IMR-90 (cell line): ENCODE measurements at regions not wholly inside any gene's neighbourhood (a gene's known extent, or its start where the extent isn't known, plus 50 kb on each side); places are given as distances from the start of the nearest gene placed in this dataset.

Experiments used
- ATAC-seq: fragments of 200-7000 bp; cut with Tn5 transposase; 2 replicates; pipeline ENCODE4 v1.9.1; 2020; ENCODE audit warnings: low read depth, mild to moderate bottlenecking, moderate library complexity
- BruUV-seq: library from RNA; stranded (reverse); fragments of 400-500 nt; replicated peaks from 2 replicates; lab custom pipeline; 2021; lab: Mats Ljungman, UMichigan
- CTCF ChIA-PET: fragments of 300-600 bp; formaldehyde crosslinking; extraction: SDS; loops from one replicate; lab custom pipeline; 2021; ENCODE audit warnings: antibody characterized with exemption; lab: Yijun Ruan, JAX
- POLR2A ChIA-PET: fragments of 300-600 bp; sonication (Branson Sonifier 250); formaldehyde crosslinking; loops from one replicate; lab custom pipeline; 2022; ENCODE audit warnings: antibody characterized with exemption; ENCODE audit not compliant: unreplicated experiment; lab: Charles Lee
- DNase-seq: peaks from one replicate; pipeline ENCODE4 v3.0.0; 2013
- H2AFZ ChIP-seq: replicated peaks from 2 replicates; pipeline ENCODE3; 2013; ENCODE audit warnings: low read length, mild to moderate bottlenecking; ENCODE audit not compliant: poor library complexity
- H2AK5ac ChIP-seq: 2 replicates; pipeline ENCODE4 v1.6.1; 2013; ENCODE audit warnings: low read depth, low read length, inconsistent platforms
- H2AK9ac ChIP-seq: replicated peaks from 2 replicates; pipeline ENCODE3; 2013; ENCODE audit warnings: mild to moderate bottlenecking, low read depth, low read length, moderate library complexity; ENCODE audit not compliant: poor library complexity
- H2BK120ac ChIP-seq: 2 replicates; pipeline ENCODE4 v1.6.1; 2013; ENCODE audit warnings: low read depth, low read length, inconsistent platforms
- H2BK15ac ChIP-seq: 3 replicates; pipeline ENCODE4 v1.6.1; 2013; ENCODE audit warnings: low read depth, low read length, inconsistent platforms
- H2BK20ac ChIP-seq: 2 replicates; pipeline ENCODE4 v1.6.1; 2013; ENCODE audit warnings: low read depth, mild to moderate bottlenecking, inconsistent platforms, low read length, moderate library complexity
- H2BK5ac ChIP-seq: 2 replicates; pipeline ENCODE4 v1.6.1; 2013; ENCODE audit warnings: mild to moderate bottlenecking, low read depth, low read length, inconsistent platforms; ENCODE audit not compliant: poor library complexity, severe bottlenecking
- H3K14ac ChIP-seq: replicated peaks from 2 replicates; pipeline ENCODE4 v1.6.1; 2013; ENCODE audit warnings: low read depth, low read length, inconsistent platforms
- H3K18ac ChIP-seq: 2 replicates; pipeline ENCODE4 v1.6.1; 2013; ENCODE audit warnings: low read depth, low read length, control low read depth
- H3K23ac ChIP-seq: 2 replicates; pipeline ENCODE4 v1.6.1; 2013; ENCODE audit warnings: low read depth, low read length, inconsistent platforms
- H3K27ac ChIP-seq: 2 replicates; pipeline ENCODE4 v1.5.1; 2013; ENCODE audit warnings: mild to moderate bottlenecking, control low read depth, low read length; ENCODE audit not compliant: insufficient read depth
- H3K27me3 ChIP-seq: 2 replicates; pipeline ENCODE4 v1.6.1; 2013; ENCODE audit warnings: low read length; ENCODE audit not compliant: control insufficient read depth, insufficient read depth
- H3K36me3 ChIP-seq: 2 replicates; pipeline ENCODE4 v1.6.1; 2013; ENCODE audit warnings: low read length, mixed read lengths; ENCODE audit not compliant: control insufficient read depth, insufficient read depth
- H3K4ac ChIP-seq: 2 replicates; pipeline ENCODE4 v1.6.1; 2013; ENCODE audit warnings: low read depth, low read length, inconsistent platforms
- H3K4me1 ChIP-seq: 2 replicates; pipeline ENCODE4 v1.6.1; 2013; ENCODE audit warnings: low read length, mixed read lengths; ENCODE audit not compliant: control insufficient read depth, insufficient read depth
- H3K4me2 ChIP-seq: 2 replicates; pipeline ENCODE4 v1.6.1; 2013; ENCODE audit warnings: low read depth, mild to moderate bottlenecking, control low read depth, low read length, moderate library complexity
- H3K4me3 ChIP-seq: 2 replicates; pipeline ENCODE4 v1.5.1; 2013; ENCODE audit warnings: low read depth, mild to moderate bottlenecking, control low read depth, low read length, moderate library complexity; ENCODE audit not compliant: insufficient read depth
- H3K56ac ChIP-seq: 2 replicates; pipeline ENCODE4 v1.6.1; 2013; ENCODE audit warnings: low read length, inconsistent platforms; ENCODE audit not compliant: insufficient read depth; ENCODE audit errors: extremely low read depth
- H3K79me1 ChIP-seq, 2 experiments: 2 replicates each; pipeline ENCODE4 v1.6.1; 2013; ENCODE audit warnings: low read length in 2 of 2, inconsistent platforms in 1 of 2, low read depth in 1 of 2
- H3K9ac ChIP-seq: 2 replicates; pipeline ENCODE4 v1.6.1; 2013; ENCODE audit warnings: low read depth, low read length, control low read depth
- H3K9me1 ChIP-seq: 2 replicates; pipeline ENCODE4 v1.6.1; 2013; ENCODE audit warnings: low read length, inconsistent platforms; ENCODE audit not compliant: insufficient read depth
- H3K9me3 ChIP-seq: 2 replicates; pipeline ENCODE4 v1.6.1; 2013; ENCODE audit warnings: low read length; ENCODE audit not compliant: control insufficient read depth, insufficient read depth
- H4K20me1 ChIP-seq: 2 replicates; pipeline ENCODE4 v1.6.1; 2013; ENCODE audit warnings: low read length, inconsistent platforms; ENCODE audit not compliant: insufficient read depth
- H4K5ac ChIP-seq: 2 replicates; pipeline ENCODE4 v1.6.1; 2013; ENCODE audit warnings: mild to moderate bottlenecking, low read depth, low read length, control low read depth
- H4K8ac ChIP-seq, 2 experiments: 2 replicates each; pipeline ENCODE4 v1.6.1; 2013; ENCODE audit warnings: low read depth in 2 of 2, low read length in 2 of 2, control low read depth in 1 of 2, inconsistent platforms in 1 of 2
- H4K91ac ChIP-seq: 2 replicates; pipeline ENCODE4 v1.6.1; 2013; ENCODE audit warnings: low read depth, low read length, inconsistent platforms; ENCODE audit not compliant: insufficient read depth
- BHLHE40 ChIP-seq: fragments of 150-350 bp; IDR thresholded peaks from 2 replicates; pipeline ENCODE4 v1.6.1; 2016; ENCODE audit warnings: mild to moderate bottlenecking, low read depth, low read length
- CEBPB ChIP-seq: IDR thresholded peaks from 2 replicates; pipeline ENCODE4 v1.6.1; 2012; ENCODE audit warnings: low read depth, low read length, improper control_type of control experiment
- CHD1 ChIP-seq: IDR thresholded peaks from 2 replicates; pipeline ENCODE4 v1.6.1; 2012; ENCODE audit warnings: low read depth, low read length, improper control_type of control experiment
- CTCF ChIP-seq: conservative IDR thresholded peaks from 2 replicates; pipeline ENCODE4 v1.5.1; 2012; ENCODE audit warnings: mild to moderate bottlenecking, low read depth, low read length, improper control_type of control experiment
- ELK1 ChIP-seq: fragments of 150-350 bp; IDR thresholded peaks from 2 replicates; pipeline ENCODE4 v1.6.1; 2016; ENCODE audit warnings: low read depth, mild to moderate bottlenecking, low read length, moderate library complexity, borderline replicate concordance
- FOS ChIP-seq: fragments of 150-350 bp; IDR thresholded peaks from 2 replicates; pipeline ENCODE4 v1.6.1; 2016; ENCODE audit warnings: low read depth, low read length
- MAFK ChIP-seq: IDR thresholded peaks from 2 replicates; pipeline ENCODE4 v1.6.1; 2012; ENCODE audit warnings: low read depth, low read length, improper control_type of control experiment
- MAZ ChIP-seq: IDR thresholded peaks from 2 replicates; pipeline ENCODE4 v1.6.1; 2012; ENCODE audit warnings: low read depth, mild to moderate bottlenecking, low read length, improper control_type of control experiment, moderate library complexity, borderline replicate concordance
- MXI1 ChIP-seq: IDR thresholded peaks from 2 replicates; pipeline ENCODE4 v1.6.1; 2012; ENCODE audit warnings: low read depth, mild to moderate bottlenecking, low read length, moderate library complexity, borderline replicate concordance
- NFE2L2 ChIP-seq: fragments of 150-350 bp; IDR thresholded peaks from 2 replicates; pipeline ENCODE4 v1.6.1; 2016; ENCODE audit warnings: low read depth, mild to moderate bottlenecking, low read length
- POLR2A ChIP-seq: IDR thresholded peaks from 2 replicates; pipeline ENCODE4 v1.6.1; 2012; ENCODE audit warnings: mild to moderate bottlenecking, low read depth, low read length
- RAD21 ChIP-seq: IDR thresholded peaks from 2 replicates; pipeline ENCODE4 v1.6.1; 2012; ENCODE audit warnings: low read length, improper control_type of control experiment
- RCOR1 ChIP-seq: IDR thresholded peaks from 2 replicates; pipeline ENCODE4 v1.6.1; 2012; ENCODE audit warnings: mild to moderate bottlenecking, low read length, improper control_type of control experiment; ENCODE audit not compliant: insufficient replicate concordance
- RFX5 ChIP-seq: IDR thresholded peaks from 2 replicates; pipeline ENCODE4 v1.8.0; 2012; ENCODE audit warnings: low read depth, mild to moderate bottlenecking, low read length, moderate library complexity
- SMC3 ChIP-seq: fragments of 150-350 bp; IDR thresholded peaks from 2 replicates; pipeline ENCODE4 v1.6.1; 2016; ENCODE audit warnings: low read depth, mild to moderate bottlenecking, antibody characterized with exemption, low read length, moderate library complexity
- USF2 ChIP-seq: fragments of 150-350 bp; IDR thresholded peaks from 2 replicates; pipeline ENCODE4 v1.6.1; 2017; ENCODE audit warnings: mild to moderate bottlenecking, antibody characterized with exemption, low read length, low read depth
- WGBS, 2 experiments: methylation state at CpG; one replicate each; pipeline versions ENCODE4 v1.1.5 to v1.1.7; 2013; ENCODE audit warnings: missing lambda C conversion rate in 2 of 2; ENCODE audit not compliant: insufficient read length in 1 of 2; ENCODE audit errors: extremely low coverage in 2 of 2; 5-methylcytosine and 5-hydroxymethylcytosine counted together
- dilution Hi-C: fragments of 300-500 bp; cut with HindIII; formaldehyde crosslinking; loops from one replicate; pipeline ENCODE4 v1.14.3; 2018; ENCODE audit warnings: low sequenced_read_pairs; ENCODE audit not compliant: unreplicated experiment
- in situ Hi-C: fragments of 300-500 bp; cut with MboI; formaldehyde crosslinking; loops from 3 replicates; pipeline ENCODE4 v1.14.3; 2019; ENCODE audit warnings: low sequenced_read_pairs, inconsistent platforms, mixed read lengths
- intact Hi-C: fragments of 100-400 bp; cut with micrococcal nuclease; formaldehyde crosslinking; loops from 2 replicates; pipeline ENCODE4 v1.10.0; 2022

GRCh38 chr6:63444768-63445167, 125.0 kb upstream of the LGSN start:
- Histone ChIP-seq H3K4me1 (no peaks in the 10 kb centered on the region), H3K4me2 (no peak overlapping the region), H4K5ac (no peak overlapping the region), H4K91ac (no peak overlapping the region), H3K56ac (no peak overlapping the region), H3K27me3 (no peaks in the 10 kb centered on the region), H3K9me3 (no peaks in the 10 kb centered on the region), H3K14ac (no peak overlapping the region), H2BK120ac (no peak overlapping the region), H3K18ac (no peak overlapping the region), H2AFZ (no peak overlapping the region), H4K20me1 (no peaks in the 10 kb centered on the region), H3K23ac (no peak overlapping the region), H3K36me3 (no peaks in the 10 kb centered on the region), H3K9ac (no peak overlapping the region), H2BK5ac (no peak overlapping the region), H2BK15ac (no peak overlapping the region), H2AK9ac (no peak overlapping the region), H3K27ac (no peak overlapping the region), H2AK5ac (no peak overlapping the region), H3K4me3 (no peak overlapping the region), H2BK20ac (no peak overlapping the region), H3K9me1 (no peaks in the 10 kb centered on the region), H3K79me1 (no peaks in the 10 kb centered on the region), H4K8ac (no peak overlapping the region), H3K4ac (no peak overlapping the region)
- DNase-seq (no peak), ATAC-seq (no peak)
- no CpG with 5 or more reads among the region's 7 CpGs for WGBS, 2 experiments
- dilution Hi-C loops, result no loop called here
- TF ChIP-seq RFX5, result no peak
- TF ChIP-seq CTCF, result no peak
- no peak for TF ChIP-seq NFE2L2
- TF ChIP-seq FOS, result no peak
- TF ChIP-seq ELK1, result no peak
- no peak for TF ChIP-seq POLR2A
- TF ChIP-seq SMC3, result no peak
- TF ChIP-seq MAFK, result no peak
- TF ChIP-seq MXI1, result no peak
- TF ChIP-seq RCOR1, result no peak
- no peak for TF ChIP-seq RAD21
- no peak for TF ChIP-seq CHD1
- TF ChIP-seq CEBPB, result no peak
- no peak for TF ChIP-seq USF2
- no peak for TF ChIP-seq MAZ
- no peak for TF ChIP-seq BHLHE40
- POLR2A ChIA-PET, result no interaction called here
- CTCF ChIA-PET, result interaction anchor here (0.5 to 0.6 kb wide), 2 partner anchors 54 to 290 kb away, joined by 3 read pairs; no protein-coding TSS in a partner anchor
- BruUV-seq, result no TSS peak
- intact Hi-C loops, result no loop called here
- in situ Hi-C loops, result no loop called here
